ENCODE measurements at regions not wholly inside any gene's neighbourhood (a gene's known extent, or its start where the extent isn't known, plus 50 kb on each side); places are given as distances from the start of the nearest gene placed in this dataset.

- peaks cover 4% of the 10 kb centered on the region for H3K36me3 Mint-ChIP-seq (ENCODE audit: unreplicated experiment)
- no peaks in the 10 kb centered on the region for H3K4me1 Mint-ChIP-seq (ENCODE audit: low read depth, unreplicated experiment)
- TF ChIP-seq CTCF (IDR thresholded peaks at IDR 0.05; ENCODE audit: partially characterized antibody, unreplicated experiment) = no peak
- H3K9me3 Mint-ChIP-seq (ENCODE audit: unreplicated experiment) = no peaks in the 10 kb centered on the region
- H3K27ac Mint-ChIP-seq (ENCODE audit: unreplicated experiment) = no peak overlapping the region
- H3K4me3 Mint-ChIP-seq (ENCODE audit: unreplicated experiment) = no peak overlapping the region
- DNase-seq = no peak
- H3K27me3 Mint-ChIP-seq (ENCODE audit: unreplicated experiment) = no peaks in the 10 kb centered on the region
Observed at GRCh38 chr4:28890949-28891775, 1829.0 kb upstream of the PCDH7 start.

- H3K4me3 Mint-ChIP-seq (ENCODE audit: unreplicated experiment) = no peak overlapping the region
- H3K27ac Mint-ChIP-seq (ENCODE audit: unreplicated experiment) = no peak overlapping the region
- no peaks in the 10 kb centered on the region for H3K27me3 Mint-ChIP-seq (ENCODE audit: unreplicated experiment)
- no peak for DNase-seq
- no peaks in the 10 kb centered on the region for H3K9me3 Mint-ChIP-seq (ENCODE audit: unreplicated experiment)
- no peaks in the 10 kb centered on the region for H3K4me1 Mint-ChIP-seq (ENCODE audit: low read depth, unreplicated experiment)
- no peak for TF ChIP-seq CTCF (IDR thresholded peaks at IDR 0.05; ENCODE audit: partially characterized antibody, unreplicated experiment)
- no peaks in the 10 kb centered on the region for H3K36me3 Mint-ChIP-seq (ENCODE audit: unreplicated experiment)
Observed at GRCh38 chr4:28913466-28913865, 1806.7 kb upstream of the PCDH7 start.

GRCh38 chr4:28916585-28916984 lies 1803.6 kb upstream of the PCDH7 start:
- Mint-ChIP-seq H3K4me1 (ENCODE audit: low read depth, unreplicated experiment) (no peaks in the 10 kb centered on the region), H3K36me3 (ENCODE audit: unreplicated experiment) (no peaks in the 10 kb centered on the region), H3K27ac (ENCODE audit: unreplicated experiment) (no peak overlapping the region), H3K9me3 (ENCODE audit: unreplicated experiment) (no peaks in the 10 kb centered on the region), H3K4me3 (ENCODE audit: unreplicated experiment) (no peak overlapping the region), H3K27me3 (ENCODE audit: unreplicated experiment) (no peaks in the 10 kb centered on the region)
- DNase-seq = no peak
- TF ChIP-seq CTCF (IDR thresholded peaks at IDR 0.05; ENCODE audit: partially characterized antibody, unreplicated experiment) = no peak

- TF ChIP-seq CTCF (IDR thresholded peaks at IDR 0.05; ENCODE audit: partially characterized antibody, unreplicated experiment) = no peak
- Mint-ChIP-seq H3K9me3 (ENCODE audit: unreplicated experiment) (no peaks in the 10 kb centered on the region), H3K36me3 (ENCODE audit: unreplicated experiment) (no peaks in the 10 kb centered on the region), H3K27me3 (ENCODE audit: unreplicated experiment) (no peaks in the 10 kb centered on the region), H3K4me1 (ENCODE audit: low read depth, unreplicated experiment) (no peaks in the 10 kb centered on the region), H3K4me3 (ENCODE audit: unreplicated experiment) (no peak overlapping the region), H3K27ac (ENCODE audit: unreplicated experiment) (no peak overlapping the region)
- no peak for DNase-seq
Observed at GRCh38 chr4:28918871-28919270, 1801.3 kb upstream of the PCDH7 start.

- H3K36me3 Mint-ChIP-seq (ENCODE audit: unreplicated experiment) = no peaks in the 10 kb centered on the region
- no peak overlapping the region for H3K27ac Mint-ChIP-seq (ENCODE audit: unreplicated experiment)
- no peaks in the 10 kb centered on the region for H3K9me3 Mint-ChIP-seq (ENCODE audit: unreplicated experiment)
- H3K4me1 Mint-ChIP-seq (ENCODE audit: low read depth, unreplicated experiment) = no peaks in the 10 kb centered on the region
- TF ChIP-seq CTCF (IDR thresholded peaks at IDR 0.05; ENCODE audit: partially characterized antibody, unreplicated experiment) = no peak
- H3K4me3 Mint-ChIP-seq (ENCODE audit: unreplicated experiment) = no peak overlapping the region
- H3K27me3 Mint-ChIP-seq (ENCODE audit: unreplicated experiment) = no peaks in the 10 kb centered on the region
- no peak for DNase-seq
Observed at GRCh38 chr4:28921886-28922285, 1798.3 kb upstream of the PCDH7 start.

Data from glutamatergic neuron (in vitro differentiated cells).